HG03139 (cell line): ENCODE measurements at regions not wholly inside any gene's neighbourhood (a gene's known extent, or its start where the extent isn't known, plus 50 kb on each side); places are given as distances from the start of the nearest gene placed in this dataset.
"Not testable (repeated sequence)": the region's sequence is repeated elsewhere in the genome, so short reads cannot be mapped to it uniquely, and the experiment has no call there.

ENCODE experiments used
- ATAC-seq: cut with Tn5 transposase; IDR thresholded peaks from one replicate; pipeline ENCODE4 v1.9.1; 2021; ENCODE audit not compliant: unreplicated experiment

DNA sequence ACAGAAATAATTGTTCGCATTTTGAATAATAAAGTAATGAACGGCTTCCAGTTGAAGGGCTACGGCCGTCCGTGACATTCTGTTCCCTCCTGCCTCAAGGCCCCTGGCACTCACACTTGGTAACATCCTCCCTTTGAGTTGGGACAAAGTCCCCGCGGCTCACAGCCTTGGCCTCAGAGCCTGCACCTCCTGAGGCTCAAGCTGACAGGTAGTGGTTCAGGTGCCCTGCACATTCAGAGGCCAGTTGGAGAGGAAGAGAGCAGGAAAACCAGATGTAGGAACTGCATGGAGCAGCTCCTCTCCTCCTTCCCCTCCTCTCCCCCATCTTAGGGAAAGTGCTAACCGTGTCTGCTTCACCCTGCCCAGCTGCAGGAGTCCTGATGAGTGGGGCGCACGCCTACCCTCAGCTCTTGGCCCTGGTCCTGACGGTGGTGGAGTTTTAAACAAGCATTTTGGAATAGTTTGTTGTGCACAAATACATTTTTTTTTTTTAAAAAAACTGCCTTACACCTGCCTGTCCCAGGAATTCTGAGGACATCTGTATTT, 393.1 kb downstream of the SMOC2 start:
- no peak for ATAC-seq

GRCh38 chr6:168828800-168829199, 387.8 kb downstream of the SMOC2 start:
- no peak for ATAC-seq

DNA sequence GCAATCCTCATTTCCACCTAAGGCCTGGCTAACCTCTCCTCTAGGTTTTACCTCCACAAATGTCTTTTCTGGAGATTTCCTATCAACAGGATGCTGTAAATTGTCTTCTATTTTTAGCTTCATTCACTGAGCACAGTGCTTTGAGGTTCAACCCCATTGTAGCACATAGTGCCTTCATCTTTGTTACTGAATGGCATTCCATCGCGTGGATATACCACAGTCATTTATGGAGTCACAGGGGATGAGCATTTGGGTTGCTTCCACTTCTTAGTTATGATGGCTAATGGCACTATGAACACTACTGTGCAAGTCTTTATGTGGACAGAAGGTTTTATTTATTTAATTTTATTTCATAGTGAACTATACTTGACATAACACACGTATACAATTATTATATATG, 387.1 kb downstream of the SMOC2 start:
- no peak for ATAC-seq

- no peak for ATAC-seq
These were observed 386.5 kb downstream of the SMOC2 start for GRCh38 chr6:168827586-168827871.

GRCh38 chr6:168826726-168827585, 386.0 kb downstream of the SMOC2 start:
- ATAC-seq, result no peak

DNA sequence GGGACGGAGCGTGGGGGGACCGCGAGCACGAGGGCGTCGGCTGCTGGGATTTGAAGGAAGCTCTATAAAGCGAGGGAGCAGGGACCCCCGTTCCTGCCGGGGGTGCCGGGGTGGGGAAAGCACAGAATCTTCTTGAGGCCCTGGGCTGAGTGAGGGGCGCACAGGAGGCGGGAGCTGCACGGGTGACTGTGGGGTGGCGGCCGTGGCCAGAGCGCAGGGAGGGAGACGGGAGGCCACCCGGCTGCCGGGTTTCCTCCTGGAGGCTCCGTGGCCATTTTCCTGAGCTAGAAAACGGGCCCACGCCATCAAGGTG, 385.1 kb downstream of the SMOC2 start:
- no peak for ATAC-seq

GRCh38 chr6:168825226-168826077, 384.5 kb downstream of the SMOC2 start:
- ATAC-seq, result no peak

- no peak for ATAC-seq
These were observed 382.6 kb downstream of the SMOC2 start for GRCh38 chr6:168823397-168824212.

GRCh38 chr6:168822376-168822775, 381.4 kb downstream of the SMOC2 start:
- no peak for ATAC-seq

GRCh38 chr6:168819546-168819945, 378.6 kb downstream of the SMOC2 start:
- ATAC-seq, result no peak

GRCh38 chr6:168817558-168818159, 376.7 kb downstream of the SMOC2 start:
- ATAC-seq, result no peak

- no peak for ATAC-seq
These were observed 374.2 kb downstream of the SMOC2 start for GRCh38 chr6:168815229-168815628.

DNA sequence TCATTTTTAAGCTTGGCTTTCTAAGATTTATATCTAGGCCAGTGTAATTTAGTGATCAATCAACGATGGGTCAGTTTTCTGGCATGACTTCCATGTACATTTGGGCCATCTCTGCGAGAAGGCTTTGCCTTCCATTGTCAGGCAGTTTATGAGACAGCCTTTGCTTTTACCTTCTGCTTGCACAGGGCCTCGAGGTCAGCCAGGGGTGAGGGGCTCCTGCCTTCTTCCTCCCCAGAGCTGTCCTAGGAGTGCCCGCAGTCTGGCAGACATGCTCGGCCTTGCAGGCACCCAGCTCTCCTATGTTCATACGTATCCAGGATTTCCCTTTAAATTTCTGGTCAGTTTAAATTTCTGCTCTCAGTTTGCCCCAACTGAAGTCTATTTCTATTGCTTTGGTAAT, 367.2 kb downstream of the SMOC2 start:
- ATAC-seq, result no peak

DNA sequence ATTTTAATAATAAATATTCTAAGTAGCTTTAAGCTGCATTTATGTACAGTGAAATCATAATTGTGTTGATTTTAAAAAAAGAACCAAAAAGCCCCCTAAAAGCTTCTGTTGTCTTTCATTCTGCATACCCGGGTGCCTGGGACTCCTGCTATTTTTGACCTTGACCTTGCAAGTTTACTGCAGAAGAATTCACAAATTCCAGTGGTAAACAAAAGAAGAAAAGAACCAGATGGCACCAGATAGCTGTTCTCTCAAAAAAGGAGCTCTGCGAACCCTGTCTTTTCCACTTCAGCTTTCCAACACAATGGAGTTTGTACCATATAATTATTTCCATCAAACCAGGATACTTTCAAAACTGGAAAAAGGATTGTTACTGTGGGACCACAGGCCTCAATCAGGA, 363.3 kb downstream of the SMOC2 start:
- ATAC-seq, result no peak

DNA sequence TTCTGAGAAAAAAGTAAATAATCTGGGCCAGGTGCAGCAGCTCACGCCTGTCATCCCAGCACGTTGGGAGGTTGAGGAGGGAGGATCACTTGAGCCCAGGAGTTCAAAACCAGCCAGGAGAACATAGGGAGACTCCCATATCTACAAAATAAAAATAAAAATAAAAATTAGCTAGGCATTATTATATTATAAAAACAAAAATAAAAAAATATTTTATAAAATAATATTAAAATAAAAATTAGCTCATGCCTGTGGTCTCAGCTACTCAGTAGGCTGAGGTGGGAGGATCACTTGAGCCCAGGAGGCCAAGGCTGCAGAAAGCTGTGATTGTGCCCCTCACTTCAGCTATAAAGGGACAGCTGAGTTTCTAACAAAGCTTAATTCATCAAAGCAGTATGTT, 362.9 kb downstream of the SMOC2 start:
- ATAC-seq, result no peak

DNA sequence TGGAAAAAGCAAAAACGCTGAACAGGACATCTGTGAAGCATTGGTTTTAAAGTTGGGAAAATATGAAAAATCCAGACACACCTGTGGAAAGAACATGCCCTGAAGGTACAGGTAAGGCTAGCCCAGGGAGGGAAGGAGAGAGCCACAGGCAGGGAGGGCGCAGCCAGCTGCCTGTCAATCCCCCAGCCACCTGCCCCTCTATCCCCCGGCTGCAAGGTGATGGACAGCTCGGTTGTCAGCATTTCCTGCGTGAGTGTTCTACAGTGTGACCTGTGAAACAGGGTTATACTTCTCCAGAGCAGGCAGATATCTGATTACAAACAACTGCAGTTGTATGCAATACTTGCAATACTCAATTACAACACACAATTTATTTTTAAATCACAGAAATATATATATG, 358.1 kb downstream of the SMOC2 start:
- ATAC-seq, result no peak

DNA sequence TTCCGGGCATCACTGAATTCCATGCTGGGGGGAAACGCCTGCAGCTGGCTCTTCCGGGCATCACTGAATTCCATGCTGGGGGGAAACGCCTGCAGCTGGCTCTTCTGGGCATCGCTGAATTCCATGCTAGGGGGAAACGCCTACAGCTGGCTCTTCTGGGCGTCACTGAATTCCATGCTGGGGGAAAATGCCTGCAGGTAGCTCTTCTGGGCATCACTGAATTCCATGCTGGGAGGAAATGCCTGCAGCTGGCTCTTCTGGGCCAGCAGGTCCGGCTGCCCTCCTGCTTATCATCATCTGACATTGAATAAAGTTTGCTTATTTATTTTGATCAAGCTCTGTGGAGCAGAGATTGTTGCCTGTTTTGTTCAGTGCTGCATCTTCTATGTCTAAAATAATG, 355.1 kb downstream of the SMOC2 start:
- no peak for ATAC-seq

DNA sequence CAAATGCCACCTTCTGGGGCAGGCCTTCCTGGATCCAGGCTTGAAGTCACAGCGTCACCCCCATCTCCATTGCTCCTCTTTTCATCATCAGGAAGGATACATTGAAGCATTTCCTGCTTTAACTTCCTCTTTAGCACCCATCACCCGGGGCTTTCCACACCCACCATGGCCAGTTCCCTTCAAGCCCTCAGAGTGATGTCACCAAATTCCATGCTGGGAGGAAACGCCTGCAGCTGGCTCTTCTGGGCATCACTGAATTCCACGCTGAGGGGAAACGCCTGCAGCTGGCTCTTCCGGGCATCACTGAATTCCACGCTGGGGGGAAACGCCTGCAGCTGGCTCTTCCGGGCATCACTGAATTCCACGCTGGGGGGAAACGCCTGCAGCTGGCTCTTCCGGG, 354.6 kb downstream of the SMOC2 start:
- not testable (repeated sequence) for ATAC-seq

- ATAC-seq, result no peak
These were observed 353.5 kb downstream of the SMOC2 start for GRCh38 chr6:168794491-168794890.

DNA sequence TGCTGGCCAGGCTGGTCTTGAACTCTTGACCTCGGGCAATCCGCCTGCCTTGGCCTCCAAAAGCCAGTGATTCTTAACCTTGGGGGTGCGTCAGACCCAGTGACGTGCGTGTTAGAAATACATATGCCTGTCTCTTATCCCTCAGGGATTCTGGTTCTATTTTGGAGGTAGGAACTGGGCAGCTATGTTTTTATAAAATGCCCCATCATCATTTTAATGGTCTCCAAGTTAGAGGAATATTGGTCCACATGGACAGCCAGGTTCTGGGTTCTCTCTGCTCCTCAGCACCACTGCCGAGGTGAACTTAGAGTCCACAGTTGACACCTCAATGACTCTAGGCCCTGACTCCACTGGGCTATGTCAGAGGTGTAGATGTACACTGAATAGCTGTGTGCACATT, 352.7 kb downstream of the SMOC2 start:
- ATAC-seq, result no peak

GRCh38 chr6:168791917-168792316, 350.9 kb downstream of the SMOC2 start:
- no peak for ATAC-seq
